NB4 (cell line): ENCODE measurements at regions not wholly inside any gene's neighbourhood (a gene's known extent, or its start where the extent isn't known, plus 50 kb on each side); places are given as distances from the start of the nearest gene placed in this dataset.

Experiments used
- DNase-seq: peaks from one replicate; pipeline ENCODE4 v3.0.0; 2010; ENCODE audit warnings: low read depth
- H3K4me3 ChIP-seq: one replicate; pipeline ENCODE4 v1.5.1; 2011; ENCODE audit warnings: mild to moderate bottlenecking, low read depth, low read length, moderate library complexity
- CTCF ChIP-seq: IDR thresholded peaks from one replicate; pipeline ENCODE4 v1.5.1; 2012; ENCODE audit warnings: low read depth, low read length
- MAX ChIP-seq: IDR thresholded peaks from 2 replicates; pipeline ENCODE4 v1.6.1; 2011; ENCODE audit warnings: low read depth, low read length
- MYC ChIP-seq: IDR thresholded peaks from 2 replicates; pipeline ENCODE4 v1.6.1; 2011; ENCODE audit warnings: low read depth, low read length
- POLR2A ChIP-seq: IDR thresholded peaks from 2 replicates; pipeline ENCODE4 v1.6.1; 2011; ENCODE audit warnings: mild to moderate bottlenecking; ENCODE audit not compliant: insufficient read length; ENCODE audit errors: extremely low read depth

GRCh38 chr10:123608047-123608446 lies 58.1 kb upstream of the GPR26 start:
- DNase-seq: no peak
- no peak overlapping the region for H3K4me3 ChIP-seq
- TF ChIP-seq CTCF (no peak), POLR2A (no peak), MAX (no peak), MYC (no peak)

GRCh38 chr10:123611243-123611642 lies 54.9 kb upstream of the GPR26 start:
- DNase-seq: no peak
- no peak for TF ChIP-seq POLR2A
- no peak overlapping the region for H3K4me3 ChIP-seq

GRCh38 chr10:123611876-123612275 lies 54.3 kb upstream of the GPR26 start:
- TF ChIP-seq POLR2A: no peak
- no peak for TF ChIP-seq MAX
- no peak for TF ChIP-seq CTCF
- no peak for TF ChIP-seq MYC
- H3K4me3 ChIP-seq: no peak overlapping the region
- no peak for DNase-seq

GRCh38 chr10:123613346-123613850 lies 52.8 kb upstream of the GPR26 start:
- no peak overlapping the region for H3K4me3 ChIP-seq
- no peak for DNase-seq
- TF ChIP-seq MYC (no peak), CTCF (no peak), POLR2A (no peak), MAX (no peak)

- no peak overlapping the region for H3K4me3 ChIP-seq
- peak; percentile 53 for DNase-seq
- TF ChIP-seq POLR2A (no peak), CTCF (no peak), MAX (no peak), MYC (no peak)
Measured at GRCh38 chr10:123614888-123615287, 51.3 kb upstream of the GPR26 start.
